Lower leg skin (tissue), 3 donors: ENCODE measurements at regions not wholly inside any gene's neighbourhood (a gene's known extent, or its start where the extent isn't known, plus 50 kb on each side); places are given as distances from the start of the nearest gene placed in this dataset.

Experiments
- POLR2A ChIP-seq, 2 donors: fragments of 450-650 bp; IDR thresholded peaks; one replicate each; pipeline ENCODE4 v1.6.1; 2016 to 2017; ENCODE audit warnings: antibody characterized with exemption in 2 of 2, mild to moderate bottlenecking in 1 of 2, moderate library complexity in 1 of 2
- TF ChIP-seq, protein P1 (sequence below), 3 donors: fragments of 450-650 bp; IDR thresholded peaks; one replicate each; pipeline ENCODE4 v1.5.1; 2016; ENCODE audit warnings: antibody characterized with exemption in 3 of 3, mild to moderate bottlenecking in 3 of 3, moderate library complexity in 2 of 3

- no peak for TF ChIP-seq POLR2A (IDR thresholded peaks at IDR 0.05)
- TF ChIP-seq, protein P1, sequence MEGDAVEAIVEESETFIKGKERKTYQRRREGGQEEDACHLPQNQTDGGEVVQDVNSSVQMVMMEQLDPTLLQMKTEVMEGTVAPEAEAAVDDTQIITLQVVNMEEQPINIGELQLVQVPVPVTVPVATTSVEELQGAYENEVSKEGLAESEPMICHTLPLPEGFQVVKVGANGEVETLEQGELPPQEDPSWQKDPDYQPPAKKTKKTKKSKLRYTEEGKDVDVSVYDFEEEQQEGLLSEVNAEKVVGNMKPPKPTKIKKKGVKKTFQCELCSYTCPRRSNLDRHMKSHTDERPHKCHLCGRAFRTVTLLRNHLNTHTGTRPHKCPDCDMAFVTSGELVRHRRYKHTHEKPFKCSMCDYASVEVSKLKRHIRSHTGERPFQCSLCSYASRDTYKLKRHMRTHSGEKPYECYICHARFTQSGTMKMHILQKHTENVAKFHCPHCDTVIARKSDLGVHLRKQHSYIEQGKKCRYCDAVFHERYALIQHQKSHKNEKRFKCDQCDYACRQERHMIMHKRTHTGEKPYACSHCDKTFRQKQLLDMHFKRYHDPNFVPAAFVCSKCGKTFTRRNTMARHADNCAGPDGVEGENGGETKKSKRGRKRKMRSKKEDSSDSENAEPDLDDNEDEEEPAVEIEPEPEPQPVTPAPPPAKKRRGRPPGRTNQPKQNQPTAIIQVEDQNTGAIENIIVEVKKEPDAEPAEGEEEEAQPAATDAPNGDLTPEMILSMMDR (IDR thresholded peaks at IDR 0.05): no peak
Measured at GRCh38 chr2:239710953-239711861, 310.4 kb upstream of the HDAC4 start.
